ENCODE measurements at regions not wholly inside any gene's neighbourhood (a gene's known extent, or its start where the extent isn't known, plus 50 kb on each side); places are given as distances from the start of the nearest gene placed in this dataset.
"Not testable (repeated sequence)": the region's sequence is repeated elsewhere in the genome, so short reads cannot be mapped to it uniquely, and the experiment has no call there.

- DNase-seq, result no peak
Observed at GRCh38 chr12:16807731-16808130, 201.8 kb upstream of the LMO3 start.

GRCh38 chr12:16796168-16796567, 190.2 kb upstream of the LMO3 start:
- no peak for DNase-seq

GRCh38 chr12:16789204-16789790, 183.3 kb upstream of the LMO3 start:
- DNase-seq, result no peak

- DNase-seq, result no peak
Observed at GRCh38 chr12:16788506-16789203, 182.7 kb upstream of the LMO3 start.

- no peak for DNase-seq
Observed at GRCh38 chr12:16785953-16786352, 180.0 kb upstream of the LMO3 start.

GRCh38 chr12:16785524-16785923, 179.6 kb upstream of the LMO3 start:
- no peak for DNase-seq

- DNase-seq, result not testable (repeated sequence)
Observed at GRCh38 chr12:16769129-16769528, 163.2 kb upstream of the LMO3 start.

- no peak for DNase-seq
Observed at GRCh38 chr12:16766736-16767135, 160.8 kb upstream of the LMO3 start.

- no peak for DNase-seq
Observed at GRCh38 chr12:16763901-16764300, 157.9 kb upstream of the LMO3 start.

- DNase-seq, result no peak
Observed at GRCh38 chr12:16756833-16757555, 151.0 kb upstream of the LMO3 start.

- DNase-seq, result no peak
Observed at GRCh38 chr12:16730772-16731171, 124.8 kb upstream of the LMO3 start.

- DNase-seq, result no peak
Observed at GRCh38 chr12:16726879-16727278, 120.9 kb upstream of the LMO3 start.

GRCh38 chr12:16719713-16720416, 113.9 kb upstream of the LMO3 start:
- no peak for DNase-seq

- DNase-seq, result no peak
Observed at GRCh38 chr12:16716928-16717327, 111.0 kb upstream of the LMO3 start.

- DNase-seq, result no peak
Observed at GRCh38 chr12:16692099-16692498, 86.1 kb upstream of the LMO3 start.

GRCh38 chr12:16691624-16692023, 85.7 kb upstream of the LMO3 start:
- no peak for DNase-seq

GRCh38 chr12:16688200-16688599, 82.2 kb upstream of the LMO3 start:
- DNase-seq, result no peak

GRCh38 chr12:16685107-16685506, 79.1 kb upstream of the LMO3 start:
- DNase-seq, result no peak

- DNase-seq, result no peak
Observed at GRCh38 chr12:16681196-16681595, 75.2 kb upstream of the LMO3 start.

GRCh38 chr12:16675438-16675837, 69.5 kb upstream of the LMO3 start:
- no peak for DNase-seq

GRCh38 chr12:16674885-16675284, 68.9 kb upstream of the LMO3 start:
- no peak for DNase-seq

GRCh38 chr12:16670456-16671050, 64.6 kb upstream of the LMO3 start:
- no peak for DNase-seq

GRCh38 chr12:16669756-16670155, 63.8 kb upstream of the LMO3 start:
- no peak for DNase-seq
